Fibroblast of lung (primary cell): ENCODE measurements at regions not wholly inside any gene's neighbourhood (a gene's known extent, or its start where the extent isn't known, plus 50 kb on each side); places are given as distances from the start of the nearest gene placed in this dataset.

Source experiments
- DNase-seq, 2 donors: peaks; one replicate each; pipeline versions ENCODE4 v3.0.0 to v3.0.0-alpha.2; 2010; ENCODE audit warnings: low read depth in 2 of 2
- H2AFZ ChIP-seq: 2 replicates; pipeline ENCODE4 v1.5.1; 2012; ENCODE audit warnings: low read length, control low read depth, inconsistent platforms
- H3K27ac ChIP-seq: 2 replicates; pipeline ENCODE4 v1.5.1; 2011; ENCODE audit warnings: low read length, control low read depth; ENCODE audit not compliant: insufficient read depth
- H3K27me3 ChIP-seq: 2 replicates; pipeline ENCODE4 v1.5.1; 2011; ENCODE audit warnings: mild to moderate bottlenecking, low read length; ENCODE audit not compliant: control insufficient read depth, insufficient read depth
- H3K36me3 ChIP-seq: 2 replicates; pipeline ENCODE4 v1.5.1; 2011; ENCODE audit warnings: low read length; ENCODE audit not compliant: control insufficient read depth, insufficient read depth
- H3K4me1 ChIP-seq: 2 replicates; pipeline ENCODE4 v1.5.1; 2011; ENCODE audit warnings: low read length; ENCODE audit not compliant: control insufficient read depth, insufficient read depth; ENCODE audit errors: extremely low read depth
- H3K4me2 ChIP-seq: 2 replicates; pipeline ENCODE4 v1.5.1; 2011; ENCODE audit warnings: low read length, control low read depth; ENCODE audit not compliant: insufficient read depth; ENCODE audit errors: extremely low read depth
- H3K4me3 ChIP-seq, 4 experiments: fragments of 200-600 bp in 1 of 4; sonication (generic) in 1 of 4; replicated peaks in 1 of 4; 2 replicates each; pipeline ENCODE4 v1.5.1; 2011 to 2016; ENCODE audit warnings: low read length in 4 of 4, low read depth in 3 of 4, mild to moderate bottlenecking in 3 of 4, control low read depth in 2 of 4, inconsistent platforms in 1 of 4, mixed read lengths in 1 of 4; ENCODE audit not compliant: insufficient read depth in 1 of 4; ENCODE audit errors: control extremely low read depth in 1 of 4
- H3K79me2 ChIP-seq: 2 replicates; pipeline ENCODE4 v1.5.1; 2012; ENCODE audit warnings: mild to moderate bottlenecking, low read length, inconsistent platforms; ENCODE audit not compliant: control insufficient read depth, insufficient read depth
- H3K9ac ChIP-seq: 2 replicates; pipeline ENCODE4 v1.5.1; 2011; ENCODE audit warnings: mild to moderate bottlenecking, low read length, control low read depth; ENCODE audit not compliant: insufficient read depth
- H3K9me3 ChIP-seq: 2 replicates; pipeline ENCODE4 v1.5.1; 2012; ENCODE audit warnings: low read depth, low read length; ENCODE audit not compliant: control insufficient read depth, insufficient read depth
- H4K20me1 ChIP-seq: 2 replicates; pipeline ENCODE4 v1.5.1; 2011; ENCODE audit warnings: low read length; ENCODE audit not compliant: control insufficient read depth, insufficient read depth; ENCODE audit errors: extremely low read depth
- CTCF ChIP-seq, 2 donors: IDR thresholded peaks in 1 of 2; conservative IDR thresholded peaks in 1 of 2; 1 replicate in 1 of 2; 2 replicates in 1 of 2; pipeline ENCODE4 v1.5.1; 2011 to 2012; ENCODE audit warnings: low read length in 2 of 2, control low read depth in 1 of 2, inconsistent platforms in 1 of 2, low read depth in 1 of 2, mild to moderate bottlenecking in 1 of 2
- EZH2 ChIP-seq: IDR thresholded peaks from 2 replicates; pipeline ENCODE4 v1.5.1; 2012; ENCODE audit warnings: low read length, control low read depth, mild to moderate bottlenecking; ENCODE audit errors: missing control alignments

GRCh38 chr6:137944793-137945498, 77.9 kb downstream of the TNFAIP3 start:
- Histone ChIP-seq H3K9me3 (no peaks in the 10 kb centered on the region), H3K27me3 (no peaks in the 10 kb centered on the region), H3K27ac (no peak overlapping the region), H3K4me1 (no peaks in the 10 kb centered on the region), H3K4me2 (peak overlapping the region; percentile 54), H3K79me2 (no peaks in the 10 kb centered on the region), H4K20me1 (no peaks in the 10 kb centered on the region), H3K4me3 (no peak overlapping the region), H2AFZ (no peak overlapping the region), H3K9ac (no peak overlapping the region), H3K36me3 (no peaks in the 10 kb centered on the region)
- peak; percentile 31 to 64 for DNase-seq
- TF ChIP-seq CTCF (conservative IDR thresholded peaks at IDR 0.05 in 1 of 2, IDR thresholded peaks at IDR 0.05 in 1 of 2; ENCODE audit: low read depth in 1 of 2, low read length in 2 of 2) (peak; percentile 81 to 82), EZH2 (no peak)

DNA sequence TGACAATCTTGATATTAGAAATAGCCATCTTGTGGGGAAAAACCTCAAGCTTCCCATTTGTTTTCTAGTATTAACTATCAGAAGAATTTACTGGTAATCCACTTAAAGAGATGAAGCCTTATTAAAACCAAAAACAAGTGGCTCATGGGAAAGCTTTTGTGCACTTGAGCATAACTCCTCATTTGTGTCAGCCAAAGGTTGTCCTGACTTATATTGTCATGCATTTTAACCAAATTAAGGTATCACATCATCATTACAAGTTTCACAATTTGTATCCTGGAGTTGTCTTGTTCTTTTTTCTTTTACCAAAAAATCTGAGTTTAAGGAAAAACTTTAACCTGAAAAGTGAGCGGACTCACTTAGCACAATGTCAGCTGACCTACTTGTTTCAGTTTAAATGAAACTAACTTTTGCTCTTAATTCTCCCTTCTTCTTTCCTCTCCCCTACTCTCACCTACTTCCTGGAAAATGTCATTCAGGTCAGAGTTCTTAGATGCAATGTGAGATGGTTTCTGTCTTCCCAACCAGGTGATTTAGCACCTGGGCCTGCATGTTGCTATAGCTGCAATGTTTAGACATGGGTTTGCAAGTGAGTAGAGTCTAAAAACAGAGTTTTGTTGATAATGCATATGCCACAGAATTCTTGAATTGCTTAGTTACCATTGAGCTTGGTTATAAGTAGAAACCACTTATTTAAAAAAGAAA, 82.8 kb downstream of the TNFAIP3 start:
- Histone ChIP-seq H3K4me3 (no peak overlapping the region), H3K27ac (no peak overlapping the region), H3K9ac (no peak overlapping the region), H3K4me2 (no peak overlapping the region), H3K4me1 (no peaks in the 10 kb centered on the region), H4K20me1 (no peaks in the 10 kb centered on the region), H3K79me2 (no peaks in the 10 kb centered on the region), H3K9me3 (no peaks in the 10 kb centered on the region), H3K36me3 (no peaks in the 10 kb centered on the region), H3K27me3 (no peaks in the 10 kb centered on the region), H2AFZ (no peak overlapping the region)
- TF ChIP-seq CTCF (conservative IDR thresholded peaks at IDR 0.05 in 1 of 2, IDR thresholded peaks at IDR 0.05 in 1 of 2; ENCODE audit: low read depth in 1 of 2, low read length in 2 of 2) (no peak), EZH2 (no peak)
- no peak for DNase-seq

- Histone ChIP-seq H3K9ac (no peak overlapping the region), H3K4me1 (no peaks in the 10 kb centered on the region), H3K9me3 (no peaks in the 10 kb centered on the region), H3K27me3 (no peaks in the 10 kb centered on the region), H3K4me3 (no peak overlapping the region), H3K27ac (no peak overlapping the region), H3K4me2 (no peak overlapping the region), H3K79me2 (no peaks in the 10 kb centered on the region), H2AFZ (no peak overlapping the region), H3K36me3 (no peaks in the 10 kb centered on the region), H4K20me1 (no peaks in the 10 kb centered on the region)
- no peak for TF ChIP-seq EZH2
- TF ChIP-seq CTCF (conservative IDR thresholded peaks at IDR 0.05 in 1 of 2, IDR thresholded peaks at IDR 0.05 in 1 of 2; ENCODE audit: low read depth in 1 of 2, low read length in 2 of 2), result no peak
- no peak for DNase-seq
Measured at GRCh38 chr6:137950581-137950980, 83.5 kb downstream of the TNFAIP3 start.
